ENCODE measurements at regions not wholly inside any gene's neighbourhood (a gene's known extent, or its start where the extent isn't known, plus 50 kb on each side); places are given as distances from the start of the nearest gene placed in this dataset.

DNA sequence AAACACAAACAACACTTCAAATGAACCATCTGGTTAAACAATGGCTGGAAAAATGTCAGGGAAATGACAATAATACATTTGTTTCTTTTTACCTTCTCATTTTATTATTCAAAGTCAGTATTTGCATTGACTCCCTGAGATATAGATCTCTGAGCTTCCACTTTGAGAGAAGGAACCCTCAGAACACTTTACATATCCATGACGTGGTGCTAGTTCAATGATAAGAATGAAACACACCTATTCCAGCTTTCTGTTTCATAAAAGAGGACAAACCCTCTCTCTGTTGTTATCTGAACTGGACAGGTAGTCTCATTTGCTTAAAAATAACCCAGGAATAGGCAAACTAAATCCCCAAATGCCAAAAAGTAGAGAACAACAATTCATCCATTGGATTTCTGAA, 65.3 kb upstream of the CCSER1 start:
- no peak for DNase-seq (ENCODE audit: low read depth)
- TF ChIP-seq, protein P1, sequence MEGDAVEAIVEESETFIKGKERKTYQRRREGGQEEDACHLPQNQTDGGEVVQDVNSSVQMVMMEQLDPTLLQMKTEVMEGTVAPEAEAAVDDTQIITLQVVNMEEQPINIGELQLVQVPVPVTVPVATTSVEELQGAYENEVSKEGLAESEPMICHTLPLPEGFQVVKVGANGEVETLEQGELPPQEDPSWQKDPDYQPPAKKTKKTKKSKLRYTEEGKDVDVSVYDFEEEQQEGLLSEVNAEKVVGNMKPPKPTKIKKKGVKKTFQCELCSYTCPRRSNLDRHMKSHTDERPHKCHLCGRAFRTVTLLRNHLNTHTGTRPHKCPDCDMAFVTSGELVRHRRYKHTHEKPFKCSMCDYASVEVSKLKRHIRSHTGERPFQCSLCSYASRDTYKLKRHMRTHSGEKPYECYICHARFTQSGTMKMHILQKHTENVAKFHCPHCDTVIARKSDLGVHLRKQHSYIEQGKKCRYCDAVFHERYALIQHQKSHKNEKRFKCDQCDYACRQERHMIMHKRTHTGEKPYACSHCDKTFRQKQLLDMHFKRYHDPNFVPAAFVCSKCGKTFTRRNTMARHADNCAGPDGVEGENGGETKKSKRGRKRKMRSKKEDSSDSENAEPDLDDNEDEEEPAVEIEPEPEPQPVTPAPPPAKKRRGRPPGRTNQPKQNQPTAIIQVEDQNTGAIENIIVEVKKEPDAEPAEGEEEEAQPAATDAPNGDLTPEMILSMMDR (IDR thresholded peaks at IDR 0.05; ENCODE audit: low read depth, low read length): no peak
- no peak for TF ChIP-seq POLR2A (IDR thresholded peaks at IDR 0.05; ENCODE audit: extremely low read depth, insufficient read length)
- TF ChIP-seq, protein P2, sequence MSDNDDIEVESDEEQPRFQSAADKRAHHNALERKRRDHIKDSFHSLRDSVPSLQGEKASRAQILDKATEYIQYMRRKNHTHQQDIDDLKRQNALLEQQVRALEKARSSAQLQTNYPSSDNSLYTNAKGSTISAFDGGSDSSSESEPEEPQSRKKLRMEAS (IDR thresholded peaks at IDR 0.05; ENCODE audit: low read depth, low read length): no peak
- TF ChIP-seq MYC (IDR thresholded peaks at IDR 0.05; ENCODE audit: low read depth, low read length): no peak
- no peak overlapping the region for H3K4me3 ChIP-seq (ENCODE audit: low read depth, low read length)

DNA sequence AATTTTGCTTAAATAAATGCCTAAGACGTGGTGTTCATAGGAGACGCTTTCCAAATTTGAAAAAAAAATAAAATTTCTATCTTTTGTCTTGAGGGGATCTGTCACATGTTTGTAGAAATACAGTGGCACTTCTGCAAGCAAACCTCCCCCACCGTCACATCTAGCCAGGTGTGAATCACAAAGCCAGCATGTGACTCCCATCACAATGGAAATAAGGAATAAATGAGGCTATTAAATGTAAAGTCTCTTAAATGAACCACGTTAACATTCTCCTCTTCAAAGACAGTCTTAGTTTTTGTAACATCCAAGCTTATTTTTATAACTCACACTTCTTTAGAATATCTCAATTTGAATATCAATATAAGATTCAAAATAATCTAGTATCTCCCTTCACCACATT, 63.0 kb upstream of the CCSER1 start:
- DNase-seq (ENCODE audit: low read depth): no peak
- TF ChIP-seq MYC (IDR thresholded peaks at IDR 0.05; ENCODE audit: low read depth, low read length): no peak
- TF ChIP-seq POLR2A (IDR thresholded peaks at IDR 0.05; ENCODE audit: extremely low read depth, insufficient read length): no peak
- TF ChIP-seq, protein P2 (IDR thresholded peaks at IDR 0.05; ENCODE audit: low read depth, low read length): no peak
- TF ChIP-seq, protein P1 (IDR thresholded peaks at IDR 0.05; ENCODE audit: low read depth, low read length): no peak
- no peak overlapping the region for H3K4me3 ChIP-seq (ENCODE audit: low read depth, low read length)

DNA sequence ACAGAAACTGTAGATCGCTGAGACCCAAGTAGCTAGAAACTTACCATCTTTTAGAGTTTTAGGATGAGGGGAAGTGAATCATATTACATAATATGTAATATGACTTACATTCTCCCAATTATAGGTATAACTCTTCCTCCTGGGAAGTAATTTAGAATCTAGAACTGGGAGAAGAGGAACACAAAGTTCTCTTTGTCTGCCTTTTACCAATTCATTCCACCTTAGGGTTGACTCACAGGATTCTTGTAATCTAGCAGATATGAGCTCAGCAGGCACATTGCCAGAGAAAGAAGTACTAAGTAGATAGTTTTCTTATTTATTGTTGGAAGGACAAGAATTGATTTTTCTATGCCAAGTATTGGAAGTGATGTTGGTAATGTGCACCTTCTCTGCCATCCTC, 58.0 kb upstream of the CCSER1 start:
- no peak for DNase-seq (ENCODE audit: low read depth)
- TF ChIP-seq, protein P1 (IDR thresholded peaks at IDR 0.05; ENCODE audit: low read depth, low read length): no peak
- TF ChIP-seq MYC (IDR thresholded peaks at IDR 0.05; ENCODE audit: low read depth, low read length) (no peak), POLR2A (IDR thresholded peaks at IDR 0.05; ENCODE audit: extremely low read depth, insufficient read length) (no peak)
- TF ChIP-seq, protein P2 (IDR thresholded peaks at IDR 0.05; ENCODE audit: low read depth, low read length): no peak
- H3K4me3 ChIP-seq (ENCODE audit: low read depth, low read length): no peak overlapping the region

DNA sequence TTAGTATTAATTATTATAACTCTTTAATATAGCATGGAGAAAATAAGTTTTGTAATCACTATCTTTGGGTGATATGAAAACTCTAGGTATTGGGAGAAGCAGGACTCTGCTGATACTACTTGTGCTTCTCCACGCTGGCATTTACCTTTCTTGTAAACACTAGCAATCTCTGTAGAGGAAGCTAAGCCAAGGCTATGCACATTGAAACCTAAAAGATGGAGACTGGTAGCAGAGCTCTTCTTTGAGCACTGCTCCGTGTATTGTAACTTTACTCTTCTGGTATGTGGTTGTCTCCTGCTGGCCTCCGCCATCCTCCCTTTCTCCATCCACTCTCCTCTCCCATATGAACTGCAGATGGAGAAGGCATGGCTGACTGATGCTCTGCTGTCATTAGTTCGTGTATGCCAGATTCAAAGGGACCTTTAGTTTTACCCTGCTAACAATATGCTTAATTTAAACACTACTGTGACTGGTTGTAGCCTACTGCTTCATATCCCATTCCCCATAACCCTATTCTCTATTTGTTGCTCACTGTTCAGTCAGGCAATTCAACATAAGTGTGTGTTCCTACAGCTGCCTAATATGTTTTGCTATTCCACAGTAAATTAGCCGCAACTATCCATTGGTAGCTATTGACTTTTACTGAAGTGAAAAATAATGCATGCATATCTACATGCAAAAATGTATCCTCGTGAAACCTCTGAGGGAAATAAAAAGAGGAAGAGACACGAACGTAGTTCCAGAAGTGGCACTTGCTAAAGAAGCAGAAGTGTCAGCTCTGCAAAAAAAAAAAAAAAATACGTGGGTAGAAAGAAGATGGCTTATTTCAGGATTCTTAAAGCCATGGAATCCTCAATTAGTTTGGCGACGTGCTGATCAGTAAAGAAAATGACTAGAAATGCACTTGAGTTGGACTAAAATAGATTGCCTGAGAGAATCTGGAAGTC, 55.6 kb upstream of the CCSER1 start:
- no peak overlapping the region for H3K4me3 ChIP-seq (ENCODE audit: low read depth, low read length)
- TF ChIP-seq MYC (IDR thresholded peaks at IDR 0.05; ENCODE audit: low read depth, low read length) (no peak), POLR2A (IDR thresholded peaks at IDR 0.05; ENCODE audit: extremely low read depth, insufficient read length) (no peak)
- TF ChIP-seq, protein P2 (IDR thresholded peaks at IDR 0.05; ENCODE audit: low read depth, low read length): no peak
- TF ChIP-seq, protein P1 (IDR thresholded peaks at IDR 0.05; ENCODE audit: low read depth, low read length): no peak
- DNase-seq (ENCODE audit: low read depth): peak; percentile 2

DNA sequence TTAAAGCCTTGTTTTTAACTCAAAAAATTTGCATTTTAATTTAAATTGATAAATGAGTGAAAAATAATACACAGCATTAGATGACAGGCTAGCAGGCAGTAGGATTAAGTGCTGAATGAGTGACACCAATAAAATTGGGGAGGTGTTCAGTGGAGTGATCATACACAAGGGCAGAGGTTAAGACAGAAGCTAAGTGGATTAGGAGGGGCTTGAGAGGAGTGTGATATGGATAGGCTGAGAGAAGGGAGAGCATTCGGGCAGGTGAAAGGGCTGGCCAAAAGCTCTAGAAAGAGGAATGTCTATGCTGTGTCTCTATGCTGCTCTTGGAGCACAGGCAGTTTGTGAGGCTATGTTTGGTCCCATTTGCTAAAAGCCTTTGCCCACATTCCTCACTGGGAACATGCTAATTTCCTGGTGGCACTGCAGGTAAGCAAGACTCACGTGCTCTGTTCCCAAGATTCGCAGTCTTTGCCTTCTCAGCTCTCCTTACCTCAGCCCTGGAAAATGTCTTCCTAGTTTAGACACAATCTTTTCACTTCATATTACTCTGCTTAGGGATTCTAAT, 52.8 kb upstream of the CCSER1 start:
- DNase-seq (ENCODE audit: low read depth): no peak
- no peak overlapping the region for H3K4me3 ChIP-seq (ENCODE audit: low read depth, low read length)
- TF ChIP-seq, protein P2 (IDR thresholded peaks at IDR 0.05; ENCODE audit: low read depth, low read length): no peak
- TF ChIP-seq POLR2A (IDR thresholded peaks at IDR 0.05; ENCODE audit: extremely low read depth, insufficient read length) (no peak), MYC (IDR thresholded peaks at IDR 0.05; ENCODE audit: low read depth, low read length) (no peak)
- TF ChIP-seq, protein P1 (IDR thresholded peaks at IDR 0.05; ENCODE audit: low read depth, low read length): no peak

Data from NB4 (cell line).